Ovary (tissue), 7 donors: ENCODE measurements at regions not wholly inside any gene's neighbourhood (a gene's known extent, or its start where the extent isn't known, plus 50 kb on each side); places are given as distances from the start of the nearest gene placed in this dataset.
A peak's percentile ranks its signal among the peaks of the same experiment; 100 is the strongest.

Source experiments
- DNase-seq, 5 donors: peaks; one replicate each; pipeline ENCODE4 v3.0.0-alpha.2; 2019 to 2020
- H3K27ac ChIP-seq, 2 donors: fragments of 200-600 bp; one replicate each; pipeline versions ENCODE4 v1.5.1 to v1.8.0; 2019 to 2022
- H3K27me3 ChIP-seq: fragments of 200-600 bp; one replicate; pipeline ENCODE4 v1.8.0; 2022
- H3K36me3 ChIP-seq: fragments of 200-600 bp; sonication (generic); one replicate; pipeline ENCODE4 v1.5.1; 2019
- H3K4me1 ChIP-seq: one replicate; pipeline ENCODE4 v1.8.1; 2013; ENCODE audit warnings: mild to moderate bottlenecking, moderate library complexity; ENCODE audit not compliant: insufficient read depth
- H3K4me3 ChIP-seq: fragments of 200-600 bp; sonication (generic); one replicate; pipeline ENCODE4 v1.5.1; 2017
- H3K9me3 ChIP-seq, 2 donors: fragments of 200-600 bp in 1 of 2; sonication (generic) in 1 of 2; one replicate each; pipeline versions ENCODE4 v1.5.1 to v1.8.1; 2013 to 2019; ENCODE audit warnings: mild to moderate bottlenecking in 1 of 2, moderate library complexity in 1 of 2
- CTCF ChIP-seq, 3 donors: fragments of 450-650 bp in 2 of 3; fragments of 200-600 bp in 1 of 3; IDR thresholded peaks; one replicate each; pipeline versions ENCODE4 v1.5.1 to v1.8.0; 2016 to 2022; ENCODE audit warnings: antibody characterized with exemption in 3 of 3, mild to moderate bottlenecking in 1 of 3
- EP300 ChIP-seq: sonication (generic); formaldehyde crosslinking; IDR thresholded peaks from one replicate; pipeline ENCODE4 v1.6.1; 2017; ENCODE audit warnings: antibody characterized with exemption
- POLR2A ChIP-seq: fragments of 450-650 bp; IDR thresholded peaks from one replicate; pipeline ENCODE4 v1.6.1; 2017; ENCODE audit warnings: antibody characterized with exemption, mild to moderate bottlenecking, moderate library complexity
- WGBS, 3 donors: extraction: QIAGEN DNeasy Blood & Tissue Kit in 1 of 3; methylation state at CpG; one replicate each; pipeline versions ENCODE4 v1.1.5 to v1.1.7; 2013 to 2017; 5-methylcytosine and 5-hydroxymethylcytosine counted together
- intact Hi-C, 4 donors: fragments of 100-400 bp; cut with DNase I; formaldehyde crosslinking; loops; one replicate each; pipeline versions ENCODE4 v1.11.0 to v1.15.1; 2022 to 2023
- donor health status: DM: no; HTN: no; CAD: no; lungs with moderate emphysema.
- donor health status: DM: no; HTN: no; CAD: no.
- donor health status: Bipolar disorder and iron deficiency.
- donor health status: DM: no; HTN: no; CAD: no.
- donor health status: DM: yes; HTN: yes; CAD: no.

GRCh38 chr3:63094642-63095408 is 183.3 kb upstream of the SYNPR start:
- Histone ChIP-seq H3K4me3 (no peak overlapping the region), H3K9me3 (no peaks in the 10 kb centered on the region), H3K27me3 (no peaks in the 10 kb centered on the region), H3K4me1 (no peaks in the 10 kb centered on the region), H3K27ac (no peak overlapping the region), H3K36me3 (no peaks in the 10 kb centered on the region)
- 61 to 72% (median 67%) methylated on average over 4 of the region's 4 CpGs for WGBS, 3 donors
- no peak for DNase-seq
- intact Hi-C loops, result no loop called here
- TF ChIP-seq EP300 (no peak), POLR2A (no peak), CTCF (IDR thresholded peaks at IDR 0.05) (no peak)

GRCh38 chr3:63096248-63097058 is 181.7 kb upstream of the SYNPR start:
- Histone ChIP-seq H3K27me3 (no peaks in the 10 kb centered on the region), H3K4me1 (no peaks in the 10 kb centered on the region), H3K27ac (no peak overlapping the region), H3K36me3 (no peaks in the 10 kb centered on the region), H3K9me3 (no peaks in the 10 kb centered on the region), H3K4me3 (no peak overlapping the region)
- intact Hi-C loops, result no loop called here
- no peak for TF ChIP-seq EP300
- no peak for TF ChIP-seq CTCF (IDR thresholded peaks at IDR 0.05)
- no peak for TF ChIP-seq POLR2A
- peak in 1 of 5 donors; percentile 6 for DNase-seq
- WGBS, 3 donors, result 90 to 92% (median 90%) methylated on average over 32 of the region's 32 CpGs

- intact Hi-C loops, result no loop called here
- Histone ChIP-seq H3K4me3 (no peak overlapping the region), H3K36me3 (no peaks in the 10 kb centered on the region), H3K9me3 (no peaks in the 10 kb centered on the region), H3K27ac (no peak overlapping the region), H3K27me3 (no peaks in the 10 kb centered on the region), H3K4me1 (no peaks in the 10 kb centered on the region)
- TF ChIP-seq POLR2A, result no peak
- no peak for TF ChIP-seq CTCF (IDR thresholded peaks at IDR 0.05)
- no peak for TF ChIP-seq EP300
- 89 to 93% (median 93%) methylated on average over 11 of the region's 11 CpGs for WGBS, 3 donors
- no peak for DNase-seq
These were observed 180.7 kb upstream of the SYNPR start for GRCh38 chr3:63097396-63097795.

GRCh38 chr3:63116922-63117321 is 161.2 kb upstream of the SYNPR start:
- Histone ChIP-seq H3K4me1 (no peaks in the 10 kb centered on the region), H3K27me3 (no peaks in the 10 kb centered on the region), H3K36me3 (no peaks in the 10 kb centered on the region), H3K9me3 (no peaks in the 10 kb centered on the region), H3K27ac (no peak overlapping the region), H3K4me3 (no peak overlapping the region)
- WGBS, 3 donors, result 63 to 69% (median 69%) methylated on average over 3 of the region's 3 CpGs
- no peak for DNase-seq
- TF ChIP-seq EP300, result no peak
- no peak for TF ChIP-seq POLR2A
- TF ChIP-seq CTCF (IDR thresholded peaks at IDR 0.05), result no peak
- intact Hi-C loops, result no loop called here
